LoVo (cell line): ENCODE measurements at regions not wholly inside any gene's neighbourhood (a gene's known extent, or its start where the extent isn't known, plus 50 kb on each side); places are given as distances from the start of the nearest gene placed in this dataset.

Source experiments
- DNase-seq: peaks from one replicate; pipeline ENCODE4 v3.0.0-alpha.2; 2016; ENCODE audit warnings: low spot score

DNA sequence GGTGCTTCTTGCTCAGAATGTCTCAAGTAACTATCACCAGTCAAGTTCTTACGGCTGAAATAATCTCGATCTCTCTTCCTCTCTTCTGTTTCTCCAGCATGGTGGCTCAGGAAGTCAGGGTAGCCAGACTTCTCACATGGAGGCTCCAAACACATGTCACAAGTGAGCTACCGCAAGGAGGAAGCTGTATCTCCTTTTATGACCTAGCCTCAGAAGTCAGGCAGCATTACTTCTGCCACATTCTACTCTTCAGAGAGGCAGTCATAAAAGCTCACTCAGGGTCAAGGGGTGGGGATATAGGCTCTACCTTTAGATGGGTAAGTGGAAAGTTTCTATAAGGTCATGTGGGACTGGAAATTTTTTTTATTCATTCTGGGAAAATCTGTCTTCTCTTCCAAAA, 86.6 kb upstream of the NEO1 start:
- no peak for DNase-seq

- DNase-seq, result no peak
Measured at GRCh38 chr15:72964542-72964941, 87.7 kb upstream of the NEO1 start.

GRCh38 chr15:72964135-72964534, 88.1 kb upstream of the NEO1 start:
- DNase-seq, result no peak

GRCh38 chr15:72962054-72962702, 90.1 kb upstream of the NEO1 start:
- no peak for DNase-seq

- no peak for DNase-seq
Measured at GRCh38 chr15:72961346-72961745, 90.9 kb upstream of the NEO1 start.

DNA sequence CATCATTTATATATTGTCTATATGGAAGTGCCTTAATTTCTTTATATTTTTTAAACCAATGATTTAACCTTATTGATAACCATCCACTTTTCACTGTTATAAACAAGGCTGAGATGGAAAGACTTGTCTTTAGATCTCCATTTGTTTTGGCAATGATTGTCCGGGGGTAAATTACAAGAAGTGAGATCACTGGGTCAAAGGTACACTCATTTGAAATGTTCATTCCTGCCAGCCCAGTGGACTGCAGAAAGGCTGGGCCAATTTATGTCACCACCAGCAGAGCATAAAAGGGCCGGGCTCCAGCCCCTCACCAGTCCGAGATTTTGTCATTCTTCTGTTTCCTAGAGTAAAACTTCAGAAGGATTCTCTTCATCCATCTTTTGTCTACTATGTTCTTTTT, 93.6 kb upstream of the NEO1 start:
- no peak for DNase-seq

- no peak for DNase-seq
Measured at GRCh38 chr15:72953306-72953705, 99.0 kb upstream of the NEO1 start.

DNA sequence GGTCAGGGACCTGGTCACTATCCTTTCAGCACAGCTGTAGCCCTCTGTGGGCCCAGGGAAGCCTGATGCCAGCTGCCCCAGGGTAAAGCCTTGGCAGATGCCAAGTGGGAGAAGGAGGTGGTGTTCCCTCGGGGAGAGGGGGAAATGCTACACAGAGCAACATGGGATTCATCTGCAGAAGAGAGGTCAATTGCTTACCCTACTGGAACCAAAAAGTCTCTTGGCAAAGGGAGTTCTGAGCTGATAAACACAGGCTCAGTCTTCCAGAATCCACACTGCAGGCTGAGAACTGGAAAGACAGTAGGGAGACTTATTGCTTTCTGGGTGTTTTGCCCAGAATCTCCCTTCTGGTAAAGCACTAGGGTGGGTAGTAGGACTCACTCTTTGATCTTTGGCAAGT, 100.1 kb upstream of the NEO1 start:
- DNase-seq, result no peak

DNA sequence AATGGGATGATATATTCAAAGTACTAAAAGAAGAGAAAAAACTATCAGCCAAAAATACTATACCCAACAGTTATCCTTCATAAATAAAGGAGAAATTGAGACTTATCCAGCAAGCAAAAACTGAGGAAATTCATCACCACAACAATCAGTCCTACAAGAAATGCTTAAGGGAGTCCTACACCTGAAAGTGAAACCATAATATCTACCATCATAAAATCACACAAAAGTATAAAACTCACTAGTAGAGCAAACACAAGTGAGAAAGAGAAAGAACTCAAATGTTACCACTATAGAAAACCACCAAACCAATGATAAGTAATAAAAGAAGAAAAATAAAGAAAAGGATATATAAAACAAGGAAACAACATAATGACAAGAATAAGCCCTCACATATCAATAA, 103.6 kb upstream of the NEO1 start:
- DNase-seq, result no peak

DNA sequence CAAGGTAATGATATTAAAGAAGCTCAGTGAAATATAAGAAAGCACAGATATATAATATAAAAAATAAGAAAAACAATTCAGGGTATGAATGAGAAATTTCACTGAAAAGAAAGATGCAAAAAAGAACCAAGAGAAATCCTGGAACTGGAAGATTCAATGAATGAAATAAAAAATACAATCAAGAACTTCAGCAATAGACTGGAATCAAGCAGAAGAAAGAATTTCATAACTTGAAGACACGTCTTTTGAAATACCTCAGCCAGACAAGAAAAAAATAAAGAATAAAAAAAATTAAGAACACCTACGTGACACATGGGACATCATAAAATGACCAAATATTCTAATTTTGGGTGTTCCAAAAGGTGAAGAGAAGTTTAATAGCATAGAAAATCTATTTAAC, 104.6 kb upstream of the NEO1 start:
- DNase-seq, result no peak

- no peak for DNase-seq
Measured at GRCh38 chr15:72944565-72944964, 107.7 kb upstream of the NEO1 start.

GRCh38 chr15:72940229-72940622, 112.0 kb upstream of the NEO1 start:
- no peak for DNase-seq

GRCh38 chr15:72939514-72940228, 112.6 kb upstream of the NEO1 start:
- no peak for DNase-seq

GRCh38 chr15:72936691-72937679, 115.3 kb upstream of the NEO1 start:
- DNase-seq, result no peak

GRCh38 chr15:72936237-72936636, 116.0 kb upstream of the NEO1 start:
- DNase-seq, result no peak

- no peak for DNase-seq
Measured at GRCh38 chr15:72935521-72935920, 116.7 kb upstream of the NEO1 start.

- DNase-seq, result no peak
Measured at GRCh38 chr15:72934921-72935320, 117.3 kb upstream of the NEO1 start.

DNA sequence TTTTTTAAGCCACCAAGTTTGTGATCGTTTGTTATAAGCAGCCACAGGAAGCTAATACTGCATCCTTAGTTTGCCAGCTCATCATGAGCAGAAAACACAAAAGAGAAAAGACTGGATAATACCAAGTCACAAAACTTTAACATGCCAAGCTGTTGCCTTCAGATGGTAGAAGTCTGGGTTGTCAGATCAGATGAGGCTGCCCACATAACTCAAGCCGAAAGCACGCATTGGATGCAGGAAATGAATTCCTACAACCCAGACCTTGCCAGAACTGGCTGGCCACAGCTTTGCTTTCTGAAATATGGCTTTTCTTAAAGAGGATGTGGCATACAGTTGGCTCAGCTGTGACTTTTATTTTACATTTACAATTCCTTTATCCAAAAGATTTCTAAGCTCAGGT, 118.3 kb upstream of the NEO1 start:
- DNase-seq, result no peak

- DNase-seq, result no peak
Measured at GRCh38 chr15:72932472-72932871, 119.8 kb upstream of the NEO1 start.

DNA sequence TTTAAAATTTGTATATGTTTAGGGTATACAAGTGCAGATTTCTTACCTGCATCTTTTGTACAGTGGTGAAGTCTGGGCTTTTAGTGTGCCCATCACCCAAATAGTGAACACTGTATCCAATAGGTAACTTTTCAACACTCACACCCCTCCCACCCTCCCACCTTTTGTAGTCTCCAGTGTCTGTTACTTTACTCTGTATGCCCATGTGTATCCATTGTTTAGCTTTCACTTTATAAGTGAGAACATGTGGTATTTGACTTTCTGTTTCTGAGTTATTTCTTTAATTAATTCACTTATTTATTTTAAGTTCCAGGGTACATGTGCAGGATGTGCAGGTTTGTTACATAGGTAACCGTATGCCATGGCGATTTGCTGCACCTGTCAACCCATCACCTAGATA, 124.8 kb upstream of the NEO1 start:
- DNase-seq, result no peak

- DNase-seq, result no peak
Measured at GRCh38 chr15:72925661-72926060, 126.6 kb upstream of the NEO1 start.

DNA sequence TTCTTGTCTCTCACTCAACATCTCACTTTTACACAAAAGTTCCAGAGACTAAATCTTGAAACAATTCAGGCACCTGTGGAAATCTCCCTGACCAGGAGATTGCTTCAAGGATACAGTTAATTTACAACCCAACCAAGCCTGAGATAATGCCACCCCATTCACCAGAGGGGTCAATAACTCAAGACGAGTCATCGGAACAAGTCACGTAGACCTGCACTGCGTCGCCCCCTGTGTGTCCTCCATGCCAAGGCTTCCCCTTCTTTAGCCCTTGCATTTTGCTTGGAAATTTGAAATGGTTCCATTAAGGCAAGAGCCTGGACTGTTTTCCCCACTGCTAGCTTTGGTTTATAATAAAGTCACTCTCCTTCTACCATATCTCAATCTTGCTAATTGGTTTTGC, 129.0 kb upstream of the NEO1 start:
- no peak for DNase-seq

DNA sequence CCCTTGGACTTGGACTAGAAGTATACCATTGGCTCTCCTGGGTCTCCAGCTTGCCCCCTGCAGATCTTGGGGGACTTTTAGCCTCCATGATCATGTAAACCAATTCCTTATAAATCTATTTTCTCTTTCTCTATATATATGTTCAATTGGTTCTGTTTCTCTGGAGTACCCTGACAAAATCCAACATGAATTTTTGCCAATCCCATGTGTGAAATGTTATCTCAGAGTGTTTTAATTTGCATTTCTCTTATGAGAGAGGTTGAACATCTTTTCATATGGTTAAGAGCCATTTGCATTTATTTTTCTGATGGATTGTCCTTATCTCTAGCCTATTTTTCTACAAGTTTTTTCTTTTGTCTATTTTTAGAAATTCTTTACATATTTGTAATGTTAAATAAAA, 131.7 kb upstream of the NEO1 start:
- DNase-seq, result no peak
